Gastroesophageal sphincter (tissue), 4 donors: ENCODE measurements at regions not wholly inside any gene's neighbourhood (a gene's known extent, or its start where the extent isn't known, plus 50 kb on each side); places are given as distances from the start of the nearest gene placed in this dataset.

Source experiments
- ATAC-seq: fragments of 150-250 bp; one replicate; pipeline ENCODE4 v1.9.1; 2016; ENCODE audit warnings: mild to moderate bottlenecking, moderate library complexity
- H3K27ac ChIP-seq, 4 donors: fragments of 200-600 bp; sonication (generic) in 3 of 4; 1 replicate in 3 of 4; 2 replicates in 1 of 4; pipeline ENCODE4 v1.5.1; 2016 to 2019
- H3K27me3 ChIP-seq: fragments of 200-600 bp; sonication (generic); one replicate; pipeline ENCODE4 v1.5.1; 2019
- H3K36me3 ChIP-seq, 2 donors: fragments of 200-600 bp; sonication (generic); one replicate each; pipeline ENCODE4 v1.5.1; 2019; ENCODE audit warnings: control low read depth in 1 of 2
- H3K4me1 ChIP-seq, 3 donors: fragments of 200-600 bp; sonication (generic); 1 replicate in 2 of 3; 2 replicates in 1 of 3; pipeline ENCODE4 v1.5.1; 2016 to 2019; ENCODE audit warnings: control low read depth in 2 of 3
- H3K4me3 ChIP-seq, 2 donors: fragments of 200-600 bp; sonication (generic); one replicate each; pipeline ENCODE4 v1.5.1; 2019; ENCODE audit warnings: mild to moderate bottlenecking in 1 of 2, moderate library complexity in 1 of 2
- H3K9me3 ChIP-seq, 3 donors: fragments of 200-600 bp; sonication (generic); one replicate each; pipeline ENCODE4 v1.5.1; 2017 to 2019; ENCODE audit warnings: control low read depth in 2 of 3
- EP300 ChIP-seq: sonication (generic); formaldehyde crosslinking; IDR thresholded peaks from one replicate; pipeline ENCODE4 v1.6.1; 2017; ENCODE audit warnings: antibody characterized with exemption, mild to moderate bottlenecking
- POLR2A ChIP-seq, 2 donors: fragments of 450-650 bp; IDR thresholded peaks; one replicate each; pipeline ENCODE4 v1.6.1; 2017; ENCODE audit warnings: antibody characterized with exemption in 2 of 2, mild to moderate bottlenecking in 2 of 2, moderate library complexity in 1 of 2
- POLR2AphosphoS5 ChIP-seq: sonication (generic); formaldehyde crosslinking; IDR thresholded peaks from one replicate; pipeline ENCODE4 v1.6.1; 2017; ENCODE audit warnings: antibody characterized with exemption
- WGBS, 2 donors: methylation state at CpG; one replicate each; pipeline ENCODE4 v1.1.5; 2018; ENCODE audit warnings: low coverage in 1 of 2; 5-methylcytosine and 5-hydroxymethylcytosine counted together
- TF ChIP-seq, protein P1 (sequence below), 4 experiments: fragments of 200-600 bp in 2 of 4; fragments of 450-650 bp in 2 of 4; sonication (generic) in 1 of 4; IDR thresholded peaks; one replicate each; pipeline ENCODE4 v1.5.1; 2017 to 2019; ENCODE audit warnings: antibody characterized with exemption in 4 of 4, mild to moderate bottlenecking in 2 of 4, moderate library complexity in 2 of 4

DNA sequence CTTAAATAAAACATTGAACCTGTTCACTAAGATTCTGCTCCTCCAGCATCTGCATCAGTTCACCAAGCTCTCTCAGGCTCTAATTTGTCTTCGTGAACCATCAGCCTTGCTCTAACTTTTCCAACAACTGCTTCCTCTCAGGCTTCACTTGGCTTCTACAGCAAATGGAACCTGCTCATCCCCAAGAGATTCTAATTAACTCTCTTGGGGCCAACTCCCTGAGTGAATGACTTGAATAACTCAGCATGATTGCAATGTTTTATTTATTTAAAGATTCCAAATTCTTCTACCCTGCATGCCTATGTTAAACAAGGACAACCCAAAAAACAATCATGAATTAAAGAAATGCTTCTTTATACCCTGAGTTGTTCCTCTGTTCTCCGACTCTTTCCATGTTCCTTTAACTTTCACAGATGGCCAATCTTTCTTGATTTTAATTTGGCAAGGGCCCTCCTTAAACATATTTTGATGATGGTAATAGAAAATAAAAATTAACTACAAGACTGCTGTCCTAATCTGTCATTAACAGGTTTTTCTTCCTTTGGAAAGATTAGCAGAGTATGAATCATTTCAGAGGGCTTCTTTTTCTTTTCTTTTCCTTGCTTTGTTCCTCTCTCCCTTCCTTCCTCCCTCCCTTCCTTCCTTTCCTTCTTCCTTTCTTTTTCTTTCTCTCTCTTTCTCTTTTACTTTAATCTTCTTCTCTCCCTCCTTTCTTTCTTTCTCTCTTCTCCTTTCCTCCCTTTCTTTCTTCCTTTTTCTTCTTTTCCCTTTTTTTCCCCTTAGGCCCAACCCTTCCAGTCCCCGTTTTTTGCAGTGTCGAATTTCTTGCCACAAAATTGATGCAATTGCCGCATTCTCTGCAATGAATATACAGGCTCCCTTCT, 195.0 kb upstream of the RHOBTB1 start:
- Histone ChIP-seq H3K9me3 (no peaks in the 10 kb centered on the region), H3K4me3 (no peak overlapping the region), H3K27me3 (no peaks in the 10 kb centered on the region), H3K36me3 (no peaks in the 10 kb centered on the region), H3K27ac (no peak overlapping the region), H3K4me1 (peaks cover 0 to 29% (median 3%) of the 10 kb centered on the region in 3 donors)
- ATAC-seq, result no peak
- TF ChIP-seq POLR2A (IDR thresholded peaks at IDR 0.05), result no peak
- TF ChIP-seq EP300, result no peak
- TF ChIP-seq POLR2AphosphoS5, result no peak
- TF ChIP-seq, protein P1, sequence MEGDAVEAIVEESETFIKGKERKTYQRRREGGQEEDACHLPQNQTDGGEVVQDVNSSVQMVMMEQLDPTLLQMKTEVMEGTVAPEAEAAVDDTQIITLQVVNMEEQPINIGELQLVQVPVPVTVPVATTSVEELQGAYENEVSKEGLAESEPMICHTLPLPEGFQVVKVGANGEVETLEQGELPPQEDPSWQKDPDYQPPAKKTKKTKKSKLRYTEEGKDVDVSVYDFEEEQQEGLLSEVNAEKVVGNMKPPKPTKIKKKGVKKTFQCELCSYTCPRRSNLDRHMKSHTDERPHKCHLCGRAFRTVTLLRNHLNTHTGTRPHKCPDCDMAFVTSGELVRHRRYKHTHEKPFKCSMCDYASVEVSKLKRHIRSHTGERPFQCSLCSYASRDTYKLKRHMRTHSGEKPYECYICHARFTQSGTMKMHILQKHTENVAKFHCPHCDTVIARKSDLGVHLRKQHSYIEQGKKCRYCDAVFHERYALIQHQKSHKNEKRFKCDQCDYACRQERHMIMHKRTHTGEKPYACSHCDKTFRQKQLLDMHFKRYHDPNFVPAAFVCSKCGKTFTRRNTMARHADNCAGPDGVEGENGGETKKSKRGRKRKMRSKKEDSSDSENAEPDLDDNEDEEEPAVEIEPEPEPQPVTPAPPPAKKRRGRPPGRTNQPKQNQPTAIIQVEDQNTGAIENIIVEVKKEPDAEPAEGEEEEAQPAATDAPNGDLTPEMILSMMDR (IDR thresholded peaks at IDR 0.05), result no peak
- 61 to 79% methylated on average over 4 to 5 of the region's 5 CpGs for WGBS, 2 donors

DNA sequence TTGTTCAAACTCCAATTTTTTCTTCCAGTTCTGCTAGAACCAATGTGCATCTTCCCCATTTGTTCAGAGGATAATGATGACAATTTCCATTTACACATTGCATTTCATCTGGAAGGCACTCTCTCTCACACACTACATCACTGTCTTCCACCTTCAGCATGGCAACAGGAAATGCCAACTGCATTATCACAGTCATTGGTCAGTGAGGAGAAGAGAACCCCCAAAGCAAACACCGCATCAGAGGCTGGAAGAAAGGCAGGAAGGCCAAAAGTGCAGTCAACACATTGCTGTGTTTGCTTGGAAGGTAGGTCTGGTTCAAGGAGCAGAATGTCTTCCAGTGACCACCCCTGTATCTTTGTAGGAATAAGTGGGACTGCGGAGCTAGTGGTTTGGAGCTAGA, 192.2 kb upstream of the RHOBTB1 start:
- peaks cover 0 to 28% (median 3%) of the 10 kb centered on the region in 3 donors for H3K4me1 ChIP-seq
- H3K36me3 ChIP-seq, result no peaks in the 10 kb centered on the region
- no peak overlapping the region for H3K4me3 ChIP-seq
- H3K9me3 ChIP-seq, result no peaks in the 10 kb centered on the region
- no peak for ATAC-seq
- TF ChIP-seq, protein P1 (IDR thresholded peaks at IDR 0.05), result no peak
- TF ChIP-seq POLR2AphosphoS5 (no peak), EP300 (no peak), POLR2A (IDR thresholded peaks at IDR 0.05) (no peak)
- WGBS, 2 donors, result 100% methylated on average over 1 to 2 of the region's 2 CpGs
- H3K27me3 ChIP-seq, result no peaks in the 10 kb centered on the region
- no peak overlapping the region for H3K27ac ChIP-seq

DNA sequence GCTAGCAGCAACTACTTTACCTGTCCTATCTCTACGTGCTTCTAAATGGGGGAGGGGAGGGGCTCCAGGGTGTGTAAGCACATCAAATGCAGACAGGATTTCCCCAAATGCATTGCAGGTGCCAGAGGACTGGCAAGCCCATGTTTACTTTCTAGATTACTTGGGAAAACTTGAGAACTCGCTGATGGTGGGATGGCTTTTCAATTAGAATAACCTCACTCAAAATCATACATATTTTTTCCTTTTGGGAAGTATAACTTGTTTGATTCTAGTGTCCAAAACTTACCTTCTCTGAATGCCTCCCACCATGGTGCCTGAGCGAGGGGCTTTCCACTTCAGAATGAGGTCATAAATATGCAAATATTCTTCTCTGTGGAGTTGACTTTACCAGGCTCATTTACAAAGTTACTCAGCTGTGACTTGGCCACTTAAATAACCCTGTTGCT, 191.3 kb upstream of the RHOBTB1 start:
- ATAC-seq, result no peak
- Histone ChIP-seq H3K9me3 (no peaks in the 10 kb centered on the region), H3K4me3 (no peak overlapping the region), H3K27me3 (no peaks in the 10 kb centered on the region), H3K36me3 (no peaks in the 10 kb centered on the region), H3K27ac (no peak overlapping the region), H3K4me1 (peaks cover 0 to 29% (median 0%) of the 10 kb centered on the region in 3 donors)
- TF ChIP-seq, protein P1 (IDR thresholded peaks at IDR 0.05), result no peak
- no peak for TF ChIP-seq EP300
- 87 to 100% methylated on average over 1 to 3 of the region's 3 CpGs for WGBS, 2 donors

DNA sequence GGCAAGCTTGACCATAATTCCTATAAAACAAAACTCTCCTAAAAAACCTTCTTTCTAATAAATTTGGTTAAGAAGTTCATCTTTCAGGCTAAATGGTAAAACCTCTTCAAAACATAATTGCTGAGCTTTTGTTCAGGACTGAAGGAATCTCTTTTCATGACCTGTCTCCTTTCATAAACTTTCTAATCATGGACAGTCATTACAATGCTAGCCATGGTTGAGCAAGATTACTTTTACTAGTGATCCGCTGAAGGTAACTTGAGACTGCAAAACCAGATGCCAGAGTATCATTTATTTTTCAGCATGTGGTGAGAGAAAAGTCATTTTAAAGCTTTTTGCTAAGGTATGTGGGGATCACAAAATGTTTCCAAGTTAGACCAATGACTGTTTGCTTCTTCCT, 186.4 kb upstream of the RHOBTB1 start:
- Histone ChIP-seq H3K27ac (peak overlapping the region in 3 of 4 donors; percentile 60 to 63 (median 61)), H3K4me1 (peaks cover 0 to 22% (median 4%) of the 10 kb centered on the region in 3 donors), H3K9me3 (no peaks in the 10 kb centered on the region), H3K27me3 (no peaks in the 10 kb centered on the region), H3K36me3 (no peaks in the 10 kb centered on the region), H3K4me3 (no peak overlapping the region)
- no peak for ATAC-seq
- WGBS, 2 donors, result 33 to 54% methylated on average over 1 of the region's 1 CpG
- TF ChIP-seq EP300, result no peak
- TF ChIP-seq, protein P1 (IDR thresholded peaks at IDR 0.05), result no peak
- TF ChIP-seq POLR2AphosphoS5, result no peak
- TF ChIP-seq POLR2A (IDR thresholded peaks at IDR 0.05), result no peak

DNA sequence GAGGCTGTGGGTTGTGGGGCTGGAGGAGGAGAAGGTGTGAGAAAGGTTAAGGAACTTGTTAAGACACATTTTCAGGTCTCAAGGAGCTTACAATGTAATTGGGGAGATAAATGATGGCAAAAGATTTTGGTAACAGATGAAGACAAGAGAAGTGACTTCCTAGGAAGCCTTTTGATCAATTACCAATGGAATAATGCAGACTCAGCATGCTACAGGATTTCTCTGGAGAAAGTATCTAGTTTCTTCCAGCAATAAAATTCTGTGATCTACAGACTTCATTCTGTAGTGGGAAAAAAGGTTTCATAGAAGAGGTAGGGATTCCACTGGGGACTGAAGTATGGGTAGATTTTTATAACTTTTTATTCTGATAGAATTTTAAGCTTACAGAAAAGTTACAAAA, 184.2 kb upstream of the RHOBTB1 start:
- H3K9me3 ChIP-seq, result no peaks in the 10 kb centered on the region
- no peak overlapping the region for H3K4me3 ChIP-seq
- H3K27ac ChIP-seq, result no peak overlapping the region
- H3K4me1 ChIP-seq, result peaks cover 0 to 26% (median 4%) of the 10 kb centered on the region in 3 donors
- TF ChIP-seq POLR2A (IDR thresholded peaks at IDR 0.05) (no peak), POLR2AphosphoS5 (no peak), EP300 (no peak)
- TF ChIP-seq, protein P1 (IDR thresholded peaks at IDR 0.05), result no peak
- H3K36me3 ChIP-seq, result no peaks in the 10 kb centered on the region
- ATAC-seq, result no peak
- no peaks in the 10 kb centered on the region for H3K27me3 ChIP-seq
